ENCODE measurements at regions not wholly inside any gene's neighbourhood (a gene's known extent, or its start where the extent isn't known, plus 50 kb on each side); places are given as distances from the start of the nearest gene placed in this dataset.
"Not testable (repeated sequence)": the region's sequence is repeated elsewhere in the genome, so short reads cannot be mapped to it uniquely, and the experiment has no call there.

GRCh38 chr4:101415962-101416361, 68.6 kb upstream of the PPP3CA start:
- no peak overlapping the region for H3K4me2 ChIP-seq
- H3K36me3 ChIP-seq, result 0 out of 2 replicates have a peak, but pooled peaks cover 5% of the 10 kb centered on the region
- H3K27ac ChIP-seq, result peak overlapping the region; percentile 23; the same call in 1 of the 2 replicates
- peaks cover 55% of the 10 kb centered on the region for H3K4me1 ChIP-seq
- H3K4me3 ChIP-seq, result peak overlapping the region; percentile 9; the same call in 1 of the 2 replicates
- peaks cover 24% of the 10 kb centered on the region for H3K9me3 ChIP-seq
- no peaks in the 10 kb centered on the region for H3K27me3 ChIP-seq
- TF ChIP-seq Cebpa-rat (IDR thresholded peaks at IDR 0.05), result no peak
- H3K9ac ChIP-seq, result no peak overlapping the region
- no peaks in the 10 kb centered on the region for H4K20me1 ChIP-seq

GRCh38 chr4:101414496-101414895, 67.2 kb upstream of the PPP3CA start:
- H3K27me3 ChIP-seq, result no peaks in the 10 kb centered on the region
- no peak for TF ChIP-seq Cebpa-rat (IDR thresholded peaks at IDR 0.05)
- H3K4me2 ChIP-seq, result no peak overlapping the region
- no peak overlapping the region for H3K27ac ChIP-seq
- peaks cover 40% of the 10 kb centered on the region for H3K4me1 ChIP-seq
- no peaks in the 10 kb centered on the region for H4K20me1 ChIP-seq
- no peak overlapping the region for H3K4me3 ChIP-seq
- H3K9me3 ChIP-seq, result peaks cover 24% of the 10 kb centered on the region
- H3K9ac ChIP-seq, result no peak overlapping the region
- H3K36me3 ChIP-seq, result 0 out of 2 replicates have a peak, but pooled peaks cover 5% of the 10 kb centered on the region

GRCh38 chr4:101411926-101412325, 64.6 kb upstream of the PPP3CA start:
- 0 out of 2 replicates have a peak, but pooled peaks cover 5% of the 10 kb centered on the region for H3K36me3 ChIP-seq
- no peak overlapping the region for H3K4me2 ChIP-seq
- no peak overlapping the region for H3K4me3 ChIP-seq
- H3K9ac ChIP-seq, result no peak overlapping the region
- H3K9me3 ChIP-seq, result peaks cover 23% of the 10 kb centered on the region
- no peaks in the 10 kb centered on the region for H3K27me3 ChIP-seq
- no peaks in the 10 kb centered on the region for H4K20me1 ChIP-seq
- no peak for TF ChIP-seq Cebpa-rat (IDR thresholded peaks at IDR 0.05)
- H3K27ac ChIP-seq, result no peak overlapping the region
- peaks cover 15% of the 10 kb centered on the region for H3K4me1 ChIP-seq

GRCh38 chr4:101411281-101411910, 64.1 kb upstream of the PPP3CA start:
- not testable (repeated sequence) for H4K20me1 ChIP-seq, H3K9ac ChIP-seq, H3K4me1 ChIP-seq, H3K27me3 ChIP-seq, H3K4me3 ChIP-seq, H3K4me2 ChIP-seq, H3K27ac ChIP-seq, H3K36me3 ChIP-seq
- H3K9me3 ChIP-seq, result peaks cover 18% of the 10 kb centered on the region

GRCh38 chr4:101400096-101400495, 52.8 kb upstream of the PPP3CA start:
- H3K27me3 ChIP-seq, result no peaks in the 10 kb centered on the region
- H3K4me1 ChIP-seq, result no peaks in the 10 kb centered on the region
- no peak overlapping the region for H3K4me2 ChIP-seq
- H3K4me3 ChIP-seq, result no peak overlapping the region
- no peaks in the 10 kb centered on the region for H4K20me1 ChIP-seq
- H3K27ac ChIP-seq, result no peak overlapping the region
- H3K9me3 ChIP-seq, result no peaks in the 10 kb centered on the region
- no peak overlapping the region for H3K9ac ChIP-seq
- no peak for TF ChIP-seq Cebpa-rat (IDR thresholded peaks at IDR 0.05)
- no peaks in the 10 kb centered on the region for H3K36me3 ChIP-seq

GRCh38 chr4:101398807-101399206, 51.5 kb upstream of the PPP3CA start:
- TF ChIP-seq Cebpa-rat (IDR thresholded peaks at IDR 0.05), result no peak
- no peaks in the 10 kb centered on the region for H4K20me1 ChIP-seq
- no peaks in the 10 kb centered on the region for H3K9me3 ChIP-seq
- no peak overlapping the region for H3K4me3 ChIP-seq
- no peaks in the 10 kb centered on the region for H3K4me1 ChIP-seq
- H3K27me3 ChIP-seq, result no peaks in the 10 kb centered on the region
- no peak overlapping the region for H3K4me2 ChIP-seq
- no peak overlapping the region for H3K9ac ChIP-seq
- H3K36me3 ChIP-seq, result no peaks in the 10 kb centered on the region
- H3K27ac ChIP-seq, result no peak overlapping the region

Measured in BLaER1 (cell line).